H54 (cell line): ENCODE measurements at regions not wholly inside any gene's neighbourhood (a gene's known extent, or its start where the extent isn't known, plus 50 kb on each side); places are given as distances from the start of the nearest gene placed in this dataset.

Source experiments
- DNase-seq: peaks from one replicate; pipeline ENCODE4 v3.0.0; 2011; ENCODE audit warnings: low spot score, mixed read lengths; ENCODE audit not compliant: insufficient read length
- FAIRE-seq: peaks from 3 replicates; lab custom pipeline; 2011; peaks lifted over from hg19 to GRCh38; lab: Jason Lieb, UNC
- POLR2A ChIP-seq: IDR thresholded peaks from 2 replicates; pipeline ENCODE4 v1.6.1; 2011; ENCODE audit warnings: low read depth, mild to moderate bottlenecking, low read length

DNA sequence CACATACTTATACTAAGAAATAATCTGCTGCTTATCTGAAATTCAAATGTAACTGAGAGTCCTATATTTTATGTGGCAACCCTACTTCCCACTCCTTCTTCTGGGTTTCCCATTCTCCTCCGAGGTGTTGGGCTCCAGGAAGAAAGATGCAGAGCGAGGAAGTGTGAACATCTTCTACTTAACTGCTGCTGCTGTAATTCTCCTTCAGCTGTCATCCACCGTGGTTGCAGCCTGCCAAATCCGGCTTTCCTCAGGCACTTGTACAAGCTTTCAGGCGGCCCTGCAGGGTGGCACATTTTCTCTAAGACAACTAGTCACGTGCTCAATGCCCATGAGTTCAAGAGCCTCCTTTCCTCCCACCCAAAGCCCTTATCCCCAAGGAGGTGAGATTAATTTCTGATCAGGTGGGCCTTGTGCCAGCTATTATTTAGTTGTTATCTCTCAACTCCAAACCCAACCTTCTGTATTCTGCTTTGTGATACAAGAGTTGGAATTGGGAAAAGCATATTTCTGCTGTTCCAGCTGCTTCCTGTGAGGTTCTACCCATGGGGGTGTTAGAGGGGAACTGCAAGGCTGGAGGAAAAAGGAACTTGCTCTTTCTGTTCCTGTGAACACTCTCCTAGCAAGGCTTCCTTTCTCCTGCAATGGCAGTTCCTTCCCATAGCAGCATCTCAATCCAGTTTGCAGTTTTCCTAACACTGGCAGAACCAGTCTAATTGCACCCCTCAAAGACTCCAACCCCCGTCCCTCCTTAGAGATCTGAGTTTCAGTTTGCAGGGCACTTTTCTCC is 67.6 kb upstream of the RBBP6 start:
- DNase-seq: no peak
- no peak for TF ChIP-seq POLR2A
- no peak for FAIRE-seq

DNA sequence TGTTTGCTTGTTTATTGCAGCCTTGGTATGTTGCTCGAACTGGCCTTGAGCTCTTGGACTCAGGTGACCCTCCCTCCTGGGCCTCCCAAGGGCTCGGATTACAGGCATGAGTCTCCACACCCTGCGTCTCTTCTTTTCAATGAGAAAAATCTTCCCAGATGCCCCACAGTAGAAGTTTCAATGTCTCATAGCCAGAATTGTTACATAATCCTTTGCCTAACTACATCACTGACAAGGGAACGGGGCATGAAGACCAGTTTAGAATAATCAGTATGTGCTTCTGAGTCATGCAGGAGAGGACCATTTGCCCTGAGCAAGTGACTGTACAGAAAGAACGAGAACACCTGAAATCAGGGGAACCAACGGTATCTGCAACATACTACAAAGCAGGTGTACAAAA is 61.9 kb upstream of the RBBP6 start:
- DNase-seq (no peak), FAIRE-seq (no peak)
- TF ChIP-seq POLR2A: no peak

DNA sequence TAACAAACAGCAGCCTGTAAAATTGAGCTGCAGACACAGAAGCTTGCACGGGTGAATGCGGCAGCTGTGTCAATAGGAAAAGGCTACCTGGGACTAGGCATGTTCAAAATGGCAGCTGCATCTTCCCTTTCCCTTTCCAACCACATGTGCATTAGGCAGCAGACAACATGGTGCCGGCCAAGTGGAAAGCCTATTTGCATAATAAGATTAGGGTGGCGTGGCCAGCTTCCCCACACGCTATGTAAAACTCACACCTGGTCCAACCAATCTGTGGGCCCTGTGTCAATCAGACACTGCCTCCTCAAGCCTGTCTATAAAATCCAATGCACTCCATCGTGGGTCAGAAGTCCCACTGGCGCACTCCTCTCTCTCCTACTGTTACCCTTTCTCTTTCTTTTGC is 61.0 kb upstream of the RBBP6 start:
- FAIRE-seq (no peak), DNase-seq (no peak)
- TF ChIP-seq POLR2A: no peak

GRCh38 chr16:24482681-24483202 is 56.6 kb upstream of the RBBP6 start:
- TF ChIP-seq POLR2A: no peak
- DNase-seq (no peak), FAIRE-seq (no peak)

GRCh38 chr16:24488045-24488444 is 51.3 kb upstream of the RBBP6 start:
- DNase-seq (no peak), FAIRE-seq (no peak)
- no peak for TF ChIP-seq POLR2A
